Activated naive CD8-positive, alpha-beta T cell treated with anti-CD3 and anti-CD28 coated beads for 36 hours (primary cell): ENCODE measurements at regions not wholly inside any gene's neighbourhood (a gene's known extent, or its start where the extent isn't known, plus 50 kb on each side); places are given as distances from the start of the nearest gene placed in this dataset.

Experiments
- DNase-seq: peaks from one replicate; pipeline ENCODE4 v3.0.0; 2021
- H3K27ac Mint-ChIP-seq: one replicate; pipeline ENCODE4 v1.8.0; 2022; ENCODE audit warnings: mild to moderate bottlenecking, moderate library complexity, mixed read lengths
- H3K27me3 Mint-ChIP-seq: one replicate; pipeline ENCODE4 v1.8.0; 2022; ENCODE audit warnings: mild to moderate bottlenecking, mixed read lengths
- H3K36me3 Mint-ChIP-seq: one replicate; pipeline ENCODE4 v1.8.0; 2021; ENCODE audit warnings: mild to moderate bottlenecking, mixed read lengths
- H3K4me1 Mint-ChIP-seq: one replicate; pipeline ENCODE4 v1.8.0; 2021; ENCODE audit warnings: mixed read lengths
- H3K4me3 Mint-ChIP-seq: one replicate; pipeline ENCODE4 v1.8.0; 2022; ENCODE audit warnings: mild to moderate bottlenecking, moderate library complexity, mixed read lengths
- H3K9me3 Mint-ChIP-seq: one replicate; pipeline ENCODE4 v1.8.0; 2022; ENCODE audit warnings: mixed read lengths

DNA sequence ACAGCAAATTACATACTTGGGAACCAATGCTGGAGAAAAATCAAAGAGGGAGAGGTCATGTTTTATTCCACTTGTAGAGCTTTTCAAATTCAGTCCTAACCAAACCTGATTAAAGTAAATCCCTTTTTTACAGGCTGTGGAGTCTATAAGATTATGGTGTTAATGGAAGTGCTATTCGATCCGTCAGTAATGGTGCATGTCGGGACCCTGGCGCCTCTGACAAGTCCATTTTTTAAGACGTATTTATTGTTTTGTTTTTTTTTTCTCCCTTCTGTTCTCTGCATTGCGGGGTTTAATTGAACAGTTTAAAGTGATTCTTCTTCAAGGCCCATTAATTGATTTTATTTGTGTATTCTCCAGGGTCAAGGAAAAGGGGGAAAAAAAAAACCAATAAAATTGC, 725.9 kb downstream of the TUSC7 start:
- DNase-seq, result no peak
- Mint-ChIP-seq H3K4me1 (no peaks in the 10 kb centered on the region), H3K27ac (no peak overlapping the region), H3K4me3 (no peak overlapping the region), H3K27me3 (no peaks in the 10 kb centered on the region), H3K36me3 (no peaks in the 10 kb centered on the region), H3K9me3 (no peaks in the 10 kb centered on the region)

DNA sequence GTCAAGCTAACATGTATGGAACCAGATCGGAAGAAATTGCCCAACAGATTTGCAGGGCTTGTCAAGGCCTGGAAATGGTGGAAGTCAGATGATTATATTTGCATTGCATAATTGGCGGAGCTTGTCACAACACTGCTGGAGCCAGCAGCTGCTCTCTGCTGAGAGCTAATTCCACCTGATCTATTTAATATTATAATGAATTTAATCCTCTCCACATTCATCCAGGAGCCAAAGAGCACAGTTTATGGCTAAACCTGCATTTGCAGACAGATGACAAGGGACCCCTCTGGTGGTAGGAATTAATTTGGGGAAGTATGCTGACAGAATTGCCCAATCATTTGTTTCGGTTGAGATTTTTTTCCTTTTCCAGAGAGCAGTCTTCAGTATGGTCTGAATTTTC, 730.2 kb downstream of the TUSC7 start:
- Mint-ChIP-seq H3K9me3 (no peaks in the 10 kb centered on the region), H3K27ac (no peak overlapping the region), H3K27me3 (no peaks in the 10 kb centered on the region), H3K36me3 (no peaks in the 10 kb centered on the region), H3K4me3 (no peak overlapping the region), H3K4me1 (no peaks in the 10 kb centered on the region)
- DNase-seq, result no peak

DNA sequence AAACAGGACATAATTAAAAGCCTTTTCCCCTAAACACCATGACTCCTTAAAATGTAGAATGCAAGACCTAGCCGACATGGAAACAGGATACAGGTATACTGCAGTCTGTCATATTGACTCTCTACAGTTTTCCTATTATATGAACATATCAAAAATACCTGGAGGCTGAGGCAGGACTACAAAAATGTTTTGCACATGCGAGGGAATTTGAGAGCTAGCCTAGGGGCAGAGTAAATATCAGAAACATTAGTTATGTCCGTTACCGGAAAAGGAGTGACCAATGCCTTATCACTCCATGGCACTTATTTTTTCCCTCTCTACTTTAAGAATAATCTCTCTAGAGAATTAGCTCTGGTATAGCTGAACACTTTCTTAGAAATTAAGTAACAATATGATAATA, 732.3 kb downstream of the TUSC7 start:
- no peaks in the 10 kb centered on the region for H3K27me3 Mint-ChIP-seq
- DNase-seq, result no peak
- H3K4me3 Mint-ChIP-seq, result no peak overlapping the region
- H3K4me1 Mint-ChIP-seq, result no peaks in the 10 kb centered on the region
- no peak overlapping the region for H3K27ac Mint-ChIP-seq
- no peaks in the 10 kb centered on the region for H3K9me3 Mint-ChIP-seq
- H3K36me3 Mint-ChIP-seq, result no peaks in the 10 kb centered on the region

DNA sequence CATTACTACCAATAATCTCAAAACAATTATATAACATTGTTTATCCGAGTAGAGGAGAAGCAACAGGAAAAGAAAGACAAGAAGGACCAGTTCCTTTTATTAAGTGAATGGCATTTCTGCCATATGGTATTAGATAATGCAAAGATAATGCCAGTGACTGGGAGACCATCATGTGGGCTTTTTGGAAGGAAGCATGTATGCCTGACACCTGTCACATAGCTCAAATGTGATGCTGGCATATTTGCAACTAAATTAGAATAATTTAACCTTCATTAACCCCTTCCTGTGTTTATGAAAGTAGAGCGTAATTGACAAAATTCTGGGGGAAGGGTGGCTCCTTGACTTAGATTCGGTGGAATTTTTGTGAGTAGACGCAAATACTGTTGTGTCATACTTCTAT, 733.0 kb downstream of the TUSC7 start:
- no peaks in the 10 kb centered on the region for H3K27me3 Mint-ChIP-seq
- no peak overlapping the region for H3K27ac Mint-ChIP-seq
- H3K36me3 Mint-ChIP-seq, result no peaks in the 10 kb centered on the region
- no peak for DNase-seq
- no peaks in the 10 kb centered on the region for H3K4me1 Mint-ChIP-seq
- no peaks in the 10 kb centered on the region for H3K9me3 Mint-ChIP-seq
- no peak overlapping the region for H3K4me3 Mint-ChIP-seq

DNA sequence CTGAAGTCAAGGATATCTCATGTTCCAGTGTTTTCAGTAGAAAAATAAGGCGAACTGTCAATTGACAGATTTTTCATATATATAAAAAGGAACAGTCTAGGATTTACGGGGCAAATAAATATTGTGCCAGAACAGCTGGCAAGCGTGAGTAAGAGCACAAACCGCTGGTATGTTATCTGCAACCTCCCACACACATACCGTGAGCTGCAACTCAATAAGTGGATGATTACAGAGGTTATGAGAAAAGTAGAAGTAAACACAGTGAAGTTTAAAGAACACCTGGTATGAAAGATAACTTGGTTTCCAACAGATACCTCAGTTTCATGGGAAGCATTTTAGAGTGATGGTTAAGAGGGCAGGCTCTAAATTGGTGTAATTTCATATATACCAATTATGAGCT, 733.4 kb downstream of the TUSC7 start:
- H3K27me3 Mint-ChIP-seq, result no peaks in the 10 kb centered on the region
- H3K9me3 Mint-ChIP-seq, result no peaks in the 10 kb centered on the region
- H3K27ac Mint-ChIP-seq, result no peak overlapping the region
- DNase-seq, result no peak
- H3K4me1 Mint-ChIP-seq, result no peaks in the 10 kb centered on the region
- H3K4me3 Mint-ChIP-seq, result no peak overlapping the region
- no peaks in the 10 kb centered on the region for H3K36me3 Mint-ChIP-seq

DNA sequence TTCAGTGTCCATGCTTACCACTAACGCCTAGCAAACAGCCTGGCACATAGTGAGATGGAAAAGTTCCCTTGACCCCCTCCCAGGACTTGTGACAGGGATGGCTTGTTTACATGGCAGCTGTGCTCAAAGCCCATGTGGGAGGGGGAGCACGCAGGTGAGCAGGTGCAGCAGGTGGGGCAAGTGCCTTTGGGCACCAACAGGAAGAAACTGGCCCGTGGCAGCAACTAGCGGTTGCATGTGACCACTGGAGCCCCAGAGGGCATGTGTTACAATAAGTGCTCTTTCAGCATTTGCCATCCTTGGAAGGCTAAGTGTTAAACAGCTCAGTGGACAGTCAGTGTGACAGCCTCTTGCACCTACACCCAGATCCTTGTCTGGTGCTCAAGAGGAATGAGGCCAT, 734.6 kb downstream of the TUSC7 start:
- no peaks in the 10 kb centered on the region for H3K27me3 Mint-ChIP-seq
- no peak overlapping the region for H3K27ac Mint-ChIP-seq
- peaks cover 2% of the 10 kb centered on the region for H3K9me3 Mint-ChIP-seq
- DNase-seq, result no peak
- H3K36me3 Mint-ChIP-seq, result no peaks in the 10 kb centered on the region
- no peak overlapping the region for H3K4me3 Mint-ChIP-seq
- H3K4me1 Mint-ChIP-seq, result no peaks in the 10 kb centered on the region

DNA sequence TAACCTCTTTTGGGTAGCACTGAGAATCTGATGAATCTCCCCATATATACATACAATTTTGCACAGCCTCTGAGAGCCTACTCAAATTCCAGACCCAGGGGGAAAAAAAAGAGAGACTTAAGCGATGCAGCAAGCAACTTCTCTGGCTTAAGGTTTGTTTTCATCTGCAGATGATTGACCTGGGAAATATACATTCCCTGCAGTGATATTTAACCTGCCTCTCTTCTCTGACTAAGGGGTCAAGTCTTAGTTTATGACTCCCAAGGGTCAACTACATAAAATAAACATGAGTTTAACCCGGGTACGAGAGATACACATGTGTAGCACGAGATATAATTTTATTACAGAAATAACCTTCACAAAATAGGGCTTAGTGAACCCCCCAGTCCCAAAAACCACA, 737.8 kb downstream of the TUSC7 start:
- H3K9me3 Mint-ChIP-seq, result peaks cover 2% of the 10 kb centered on the region
- H3K4me3 Mint-ChIP-seq, result no peak overlapping the region
- H3K4me1 Mint-ChIP-seq, result no peaks in the 10 kb centered on the region
- no peak overlapping the region for H3K27ac Mint-ChIP-seq
- no peak for DNase-seq
- no peaks in the 10 kb centered on the region for H3K36me3 Mint-ChIP-seq
- no peaks in the 10 kb centered on the region for H3K27me3 Mint-ChIP-seq

DNA sequence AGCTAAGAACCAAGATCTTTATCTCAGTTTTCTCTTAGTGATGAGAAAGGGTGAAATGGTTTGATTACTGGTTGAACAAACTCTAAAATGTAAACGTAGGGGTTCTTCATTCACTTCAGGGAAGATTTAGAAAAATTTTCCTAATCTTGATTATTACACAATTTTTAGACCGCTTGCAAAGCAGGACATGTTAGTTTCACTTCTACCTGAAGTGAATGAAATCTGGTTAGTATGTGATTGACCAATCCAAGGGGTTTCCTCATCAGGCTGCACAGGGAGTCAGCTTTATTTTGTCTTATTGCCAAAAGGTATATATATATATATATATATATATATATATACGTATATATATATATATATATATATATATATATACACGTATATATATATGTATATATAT, 740.4 kb downstream of the TUSC7 start:
- H3K27me3 Mint-ChIP-seq, result no peaks in the 10 kb centered on the region
- H3K9me3 Mint-ChIP-seq, result peaks cover 2% of the 10 kb centered on the region
- H3K4me3 Mint-ChIP-seq, result no peak overlapping the region
- H3K36me3 Mint-ChIP-seq, result no peaks in the 10 kb centered on the region
- H3K27ac Mint-ChIP-seq, result no peak overlapping the region
- DNase-seq, result no peak
- no peaks in the 10 kb centered on the region for H3K4me1 Mint-ChIP-seq

DNA sequence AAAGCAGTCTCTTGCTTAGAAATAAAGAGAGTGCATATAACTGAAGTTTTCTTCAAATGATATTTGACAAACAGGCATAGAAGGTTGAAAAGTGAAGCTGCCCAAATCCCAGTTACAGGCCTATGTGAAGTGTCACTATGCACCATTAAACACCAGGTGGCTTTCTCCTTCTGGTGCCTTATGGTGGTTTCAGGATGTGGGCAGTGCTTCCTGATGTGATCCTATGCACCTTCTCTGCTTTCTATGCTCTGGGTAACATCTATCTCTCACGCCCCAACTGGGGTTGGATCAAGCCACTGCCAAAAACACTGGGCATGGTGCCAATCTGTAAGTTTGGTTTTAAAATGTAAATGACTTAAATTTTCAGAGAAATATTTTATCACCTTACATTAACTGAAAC, 744.7 kb downstream of the TUSC7 start:
- Mint-ChIP-seq H3K4me1 (no peaks in the 10 kb centered on the region), H3K27ac (no peak overlapping the region), H3K27me3 (no peaks in the 10 kb centered on the region), H3K36me3 (no peaks in the 10 kb centered on the region), H3K4me3 (no peak overlapping the region), H3K9me3 (no peaks in the 10 kb centered on the region)
- DNase-seq, result no peak

DNA sequence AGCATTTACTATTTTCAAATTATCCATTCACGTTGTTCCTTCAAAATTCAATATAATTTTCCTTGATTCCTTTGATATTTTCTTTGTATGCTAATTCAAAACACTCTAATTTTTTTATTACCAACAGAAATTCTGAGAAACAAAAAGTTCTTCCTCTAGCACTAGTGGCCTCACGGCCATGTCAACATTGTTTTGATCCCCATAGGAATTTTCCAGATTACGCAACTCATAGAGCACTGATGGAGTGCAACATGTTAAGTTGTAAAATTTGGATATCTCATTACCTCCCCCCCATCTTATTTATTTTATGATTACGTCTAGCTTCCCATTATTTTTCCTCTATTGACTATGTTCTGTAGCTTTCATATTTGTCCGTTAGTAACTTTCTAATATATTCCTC, 745.3 kb downstream of the TUSC7 start:
- Mint-ChIP-seq H3K9me3 (no peaks in the 10 kb centered on the region), H3K36me3 (no peaks in the 10 kb centered on the region), H3K4me3 (no peak overlapping the region), H3K27ac (no peak overlapping the region), H3K27me3 (no peaks in the 10 kb centered on the region), H3K4me1 (no peaks in the 10 kb centered on the region)
- DNase-seq, result no peak

DNA sequence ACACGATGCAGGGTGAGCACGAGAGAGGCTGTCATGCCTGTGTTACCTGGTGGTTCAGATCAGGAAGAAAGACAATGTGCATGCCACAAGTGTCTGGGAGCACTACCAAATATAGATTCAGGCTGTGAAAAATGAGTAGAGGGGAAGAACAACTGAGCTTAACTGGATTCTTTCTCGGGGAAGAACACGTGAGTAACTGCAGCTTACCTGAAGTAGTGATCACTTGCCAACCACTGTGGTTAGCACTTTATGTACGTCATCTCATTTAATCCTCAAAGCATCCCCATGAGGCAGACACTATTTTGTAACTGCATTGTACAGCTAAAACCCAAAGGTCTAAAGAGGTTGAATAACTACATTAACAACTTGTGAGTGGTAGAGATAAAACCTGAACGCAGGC, 746.2 kb downstream of the TUSC7 start:
- H3K4me1 Mint-ChIP-seq, result no peaks in the 10 kb centered on the region
- H3K27me3 Mint-ChIP-seq, result no peaks in the 10 kb centered on the region
- H3K9me3 Mint-ChIP-seq, result no peaks in the 10 kb centered on the region
- no peak overlapping the region for H3K27ac Mint-ChIP-seq
- DNase-seq, result no peak
- no peaks in the 10 kb centered on the region for H3K36me3 Mint-ChIP-seq
- no peak overlapping the region for H3K4me3 Mint-ChIP-seq

DNA sequence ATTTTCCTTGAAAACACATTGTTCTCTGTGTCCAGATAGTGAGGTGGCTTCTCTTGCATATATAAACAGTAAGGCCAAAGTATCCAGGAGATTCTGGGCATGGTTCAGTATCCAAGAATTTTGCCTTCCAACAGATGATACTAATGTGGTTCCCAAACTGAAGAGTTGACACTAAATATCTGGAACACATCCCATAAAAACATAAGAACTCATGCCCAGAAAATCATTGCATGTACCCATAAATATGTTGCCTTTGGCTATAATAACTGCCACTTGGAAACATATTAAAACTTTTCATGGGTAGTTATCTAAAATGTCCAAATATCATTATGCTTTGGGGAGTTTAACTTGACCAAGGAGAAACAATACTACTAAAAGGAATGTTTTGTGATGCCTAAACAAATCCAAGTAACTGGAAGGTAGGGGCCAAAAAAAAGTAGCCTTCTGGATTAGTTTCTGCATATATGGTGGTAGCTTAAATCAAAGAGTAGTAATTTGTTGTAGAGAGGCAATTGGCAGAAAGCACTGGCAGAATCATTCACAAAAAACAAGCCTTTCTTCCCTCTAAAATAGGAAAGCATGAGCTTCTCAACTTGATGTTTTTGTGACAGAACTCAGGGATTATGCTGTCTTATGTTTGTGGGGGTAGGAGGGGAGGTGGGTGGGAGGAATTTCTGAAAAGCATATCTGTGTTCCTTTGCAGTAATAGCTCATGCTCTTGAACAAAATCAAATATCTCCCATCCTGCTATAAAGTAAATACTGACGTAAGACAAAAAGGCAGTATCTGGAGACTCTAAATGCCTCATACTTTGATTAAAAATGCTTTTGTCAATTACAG, 753.9 kb downstream of the TUSC7 start:
- H3K36me3 Mint-ChIP-seq, result no peaks in the 10 kb centered on the region

DNA sequence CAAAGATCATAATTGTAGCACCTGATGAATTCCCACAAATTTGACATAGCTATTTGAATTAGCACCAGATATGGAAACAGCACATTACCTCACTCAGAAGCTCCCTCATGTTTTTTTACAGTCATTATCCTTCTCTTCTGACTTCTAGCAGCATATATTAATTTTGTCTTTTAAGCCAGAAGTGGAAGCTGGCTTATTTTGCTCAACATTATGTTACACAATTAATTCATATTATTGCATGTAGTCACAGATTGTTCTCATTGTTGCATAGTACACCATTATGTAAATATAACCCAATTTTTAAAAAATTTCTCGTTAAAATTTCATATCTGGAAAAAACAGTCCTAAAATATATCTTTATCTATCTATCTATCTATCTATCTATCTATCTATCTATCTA, 762.3 kb downstream of the TUSC7 start:
- H3K36me3 Mint-ChIP-seq, result no peaks in the 10 kb centered on the region
- H3K27ac Mint-ChIP-seq, result no peak overlapping the region

More for the DNA sequence above, 753.9 kb downstream of the TUSC7 start:
- Mint-ChIP-seq H3K4me1 (no peaks in the 10 kb centered on the region), H3K9me3 (no peaks in the 10 kb centered on the region), H3K27ac (no peak overlapping the region), H3K27me3 (no peaks in the 10 kb centered on the region), H3K4me3 (no peak overlapping the region)
- no peak for DNase-seq

DNA sequence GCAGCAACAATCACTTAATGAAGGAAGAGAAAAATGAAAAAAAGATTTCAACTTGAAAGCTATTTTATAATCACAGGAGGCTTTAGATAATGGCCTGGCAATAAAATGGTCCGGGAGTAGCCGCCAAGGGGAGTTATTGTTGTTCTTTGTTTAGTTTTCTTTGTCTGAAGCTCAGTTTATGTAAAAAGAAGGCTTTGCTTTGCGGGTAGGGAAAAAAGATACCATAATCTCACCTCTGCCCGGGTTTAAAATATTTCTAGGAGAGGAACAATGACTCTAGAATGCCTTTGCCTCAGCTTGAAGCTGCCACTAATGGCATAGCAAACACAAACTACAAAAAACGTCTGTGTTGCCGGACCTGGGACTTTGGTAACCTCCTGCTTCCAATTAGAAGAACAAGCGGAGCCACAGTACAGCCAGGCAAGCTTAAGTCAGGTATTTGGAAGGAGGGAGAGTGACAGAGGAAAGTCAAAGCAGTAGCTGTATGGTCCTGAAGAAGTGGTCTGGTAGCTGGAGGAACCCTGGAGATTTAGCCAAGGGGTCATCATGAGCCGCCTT, 764.5 kb downstream of the TUSC7 start:
- Mint-ChIP-seq H3K36me3 (no peaks in the 10 kb centered on the region), H3K27ac (no peak overlapping the region), H3K4me1 (no peaks in the 10 kb centered on the region), H3K27me3 (no peaks in the 10 kb centered on the region), H3K9me3 (no peaks in the 10 kb centered on the region), H3K4me3 (no peak overlapping the region)
- no peak for DNase-seq

More for the DNA sequence above, 762.3 kb downstream of the TUSC7 start:
- Mint-ChIP-seq H3K4me1 (no peaks in the 10 kb centered on the region), H3K27me3 (no peaks in the 10 kb centered on the region), H3K4me3 (no peak overlapping the region), H3K9me3 (no peaks in the 10 kb centered on the region)
- no peak for DNase-seq

DNA sequence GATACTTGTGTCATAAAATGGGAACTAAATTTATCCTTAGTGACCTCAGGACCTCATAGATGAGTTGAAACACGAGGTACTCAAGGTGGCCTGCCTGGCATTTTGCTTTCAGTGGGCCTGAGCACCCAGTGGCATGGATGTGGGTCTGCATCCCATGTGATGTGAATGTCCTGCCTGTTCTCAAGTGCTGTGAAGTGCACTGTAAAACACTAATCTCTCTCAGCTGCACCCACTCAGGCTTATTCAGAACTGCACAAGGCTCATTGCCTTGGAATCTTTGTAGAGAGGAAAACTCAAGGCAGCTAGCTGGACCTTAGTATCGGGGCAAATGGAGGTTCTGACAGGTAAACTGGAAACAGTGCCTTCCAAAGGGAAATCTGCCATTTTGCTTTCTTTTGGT, 767.0 kb downstream of the TUSC7 start:
- no peaks in the 10 kb centered on the region for H3K27me3 Mint-ChIP-seq
- H3K9me3 Mint-ChIP-seq, result no peaks in the 10 kb centered on the region
- no peak overlapping the region for H3K4me3 Mint-ChIP-seq
- no peak overlapping the region for H3K27ac Mint-ChIP-seq
- no peaks in the 10 kb centered on the region for H3K4me1 Mint-ChIP-seq
- DNase-seq, result no peak
- no peaks in the 10 kb centered on the region for H3K36me3 Mint-ChIP-seq

DNA sequence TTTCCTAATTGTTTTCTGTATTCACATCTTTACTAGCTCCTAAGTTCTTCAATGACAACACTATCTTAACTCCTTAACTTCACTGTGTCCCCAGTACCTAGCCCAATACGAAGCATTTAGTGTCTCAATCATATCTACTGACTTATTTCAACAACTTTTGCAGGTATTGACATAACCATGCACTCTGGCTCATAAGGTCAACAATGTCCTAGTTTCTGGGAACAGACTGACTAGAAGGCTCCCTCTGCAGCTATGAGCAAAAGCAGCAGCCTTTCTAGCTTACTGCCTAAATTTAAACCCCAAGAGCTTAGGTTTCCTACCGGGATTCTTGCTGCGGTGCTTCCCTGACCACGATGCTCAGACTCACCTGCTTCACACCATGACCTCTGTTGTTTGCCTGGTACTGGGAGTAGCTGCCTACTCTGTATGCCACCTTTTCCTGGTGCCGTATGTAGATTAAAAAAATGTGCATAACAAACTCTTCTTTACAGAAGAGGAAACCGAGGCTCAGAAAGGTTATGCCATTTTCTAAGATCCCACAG, 767.7 kb downstream of the TUSC7 start:
- no peak overlapping the region for H3K4me3 Mint-ChIP-seq
- no peaks in the 10 kb centered on the region for H3K9me3 Mint-ChIP-seq
- no peaks in the 10 kb centered on the region for H3K4me1 Mint-ChIP-seq
- H3K27ac Mint-ChIP-seq, result no peak overlapping the region
- DNase-seq, result no peak
- no peaks in the 10 kb centered on the region for H3K27me3 Mint-ChIP-seq
- no peaks in the 10 kb centered on the region for H3K36me3 Mint-ChIP-seq
